Endothelial cell of umbilical vein (primary cell): ENCODE measurements at regions not wholly inside any gene's neighbourhood (a gene's known extent, or its start where the extent isn't known, plus 50 kb on each side); places are given as distances from the start of the nearest gene placed in this dataset.

ENCODE experiments used
- BruUV-seq: library from RNA; stranded (reverse); fragments of 400-500 nt; replicated peaks from 2 replicates; lab custom pipeline; 2021; lab: Mats Ljungman, UMichigan
- CTCF ChIA-PET: fragments of 300-600, 350-600 bp; sonication (Branson Sonifier 250); formaldehyde crosslinking; loops from one replicate; lab custom pipeline; 2021; ENCODE audit warnings: antibody characterized with exemption, inconsistent platforms; lab: Charles Lee
- POLR2A ChIA-PET: fragments of 300-600, 350-600 bp; sonication (Branson Sonifier 250); formaldehyde crosslinking; loops from one replicate; lab custom pipeline; 2021; ENCODE audit warnings: antibody characterized with exemption, inconsistent platforms; lab: Charles Lee
- DNase-seq: peaks from one replicate; pipeline ENCODE4 v3.0.0-alpha.2; 2011; ENCODE audit warnings: low read depth, low spot score
- FAIRE-seq: peaks from 2 replicates; lab custom pipeline; 2011; peaks lifted over from hg19 to GRCh38; lab: Jason Lieb, UNC
- H2AFZ ChIP-seq: 2 replicates; pipeline ENCODE4 v1.6.0; 2012; ENCODE audit warnings: low read depth, low read length, control low read depth, inconsistent platforms
- H3K27ac ChIP-seq: 2 replicates; pipeline ENCODE4 v1.5.1; 2011; ENCODE audit warnings: low read depth, mild to moderate bottlenecking, control low read depth, low read length, moderate library complexity; ENCODE audit not compliant: insufficient read depth
- H3K27me3 ChIP-seq, 2 experiments: 2 replicates each; pipeline versions ENCODE4 v1.6.0 to v1.6.1; 2011; ENCODE audit warnings: low read length in 2 of 2, mixed read lengths in 1 of 2; ENCODE audit not compliant: control insufficient read depth in 2 of 2, insufficient read depth in 2 of 2
- H3K36me3 ChIP-seq, 2 experiments: 2 replicates in 1 of 2; 3 replicates in 1 of 2; pipeline ENCODE4 v1.5.1; 2011; ENCODE audit warnings: low read length in 2 of 2, mild to moderate bottlenecking in 1 of 2, moderate library complexity in 1 of 2; ENCODE audit not compliant: control insufficient read depth in 2 of 2, insufficient read depth in 2 of 2; ENCODE audit errors: extremely low read depth in 1 of 2
- H3K4me1 ChIP-seq: 3 replicates; pipeline ENCODE4 v1.5.1; 2011; ENCODE audit warnings: mild to moderate bottlenecking, low read length; ENCODE audit not compliant: control insufficient read depth, insufficient read depth; ENCODE audit errors: extremely low read depth
- H3K4me2 ChIP-seq: 2 replicates; pipeline ENCODE4 v1.6.1; 2011; ENCODE audit warnings: low read length, control low read depth, mixed read lengths; ENCODE audit not compliant: insufficient read depth
- H3K4me3 ChIP-seq, 3 experiments: fragments of 200-600 bp in 1 of 3; sonication (generic), shearing (Covaris generic) in 1 of 3; replicated peaks in 1 of 3; 2 replicates each; pipeline ENCODE4 v1.5.1; 2011 to 2016; ENCODE audit warnings: control low read depth in 3 of 3, low read length in 3 of 3, mild to moderate bottlenecking in 2 of 3, inconsistent platforms in 1 of 3, low read depth in 1 of 3, moderate library complexity in 1 of 3; ENCODE audit not compliant: insufficient read depth in 1 of 3
- H3K79me2 ChIP-seq: 2 replicates; pipeline ENCODE4 v1.6.0; 2012; ENCODE audit warnings: low read length, inconsistent platforms; ENCODE audit not compliant: control insufficient read depth, insufficient read depth
- H3K9ac ChIP-seq: replicated peaks from 2 replicates; pipeline ENCODE3; 2011; ENCODE audit warnings: low read length, control low read depth; ENCODE audit not compliant: insufficient read depth; ENCODE audit errors: extremely low read depth
- H3K9me1 ChIP-seq: replicated peaks from 3 replicates; pipeline ENCODE4 v1.6.0; 2011; ENCODE audit warnings: mild to moderate bottlenecking, low read length; ENCODE audit not compliant: control insufficient read depth, insufficient read depth; ENCODE audit errors: extremely low read depth
- H3K9me3 ChIP-seq: replicated peaks from 2 replicates; pipeline ENCODE4 v1.5.1; 2012; ENCODE audit warnings: low read length, inconsistent platforms; ENCODE audit not compliant: control insufficient read depth, insufficient read depth
- H4K20me1 ChIP-seq: replicated peaks from 2 replicates; pipeline ENCODE3; 2011; ENCODE audit warnings: mild to moderate bottlenecking, low read length; ENCODE audit not compliant: control insufficient read depth, insufficient read depth; ENCODE audit errors: extremely low read depth
- CTCF ChIP-seq, 2 donors: IDR thresholded peaks; 1 replicate in 1 of 2; 2 replicates in 1 of 2; pipeline ENCODE4 v1.5.1; 2011; ENCODE audit warnings: low read length in 2 of 2, mild to moderate bottlenecking in 2 of 2, moderate library complexity in 2 of 2, control low read depth in 1 of 2, inconsistent platforms in 1 of 2, low read depth in 1 of 2; ENCODE audit not compliant: insufficient read depth in 1 of 2; ENCODE audit errors: extremely low read depth in 1 of 2
- EZH2 ChIP-seq: IDR thresholded peaks from 2 replicates; pipeline ENCODE4 v1.6.1; 2012; ENCODE audit warnings: borderline replicate concordance, low read depth, mild to moderate bottlenecking, moderate library complexity, low read length, inconsistent platforms; ENCODE audit not compliant: severe bottlenecking
- FOS ChIP-seq: IDR thresholded peaks from 2 replicates; pipeline ENCODE4 v1.6.1; 2011; ENCODE audit warnings: mild to moderate bottlenecking, low read length, moderate library complexity, borderline replicate concordance; ENCODE audit not compliant: insufficient read depth
- GATA2 ChIP-seq: IDR thresholded peaks from 2 replicates; pipeline ENCODE4 v1.7.0; 2011; ENCODE audit warnings: low read depth, mild to moderate bottlenecking, moderate library complexity, mixed read lengths, low read length; ENCODE audit not compliant: insufficient read length, insufficient read depth
- JUN ChIP-seq: IDR thresholded peaks from 2 replicates; pipeline ENCODE4 v1.6.1; 2011; ENCODE audit warnings: borderline replicate concordance, low read depth; ENCODE audit not compliant: insufficient read length, insufficient read depth
- MYC ChIP-seq: IDR thresholded peaks from one replicate; pipeline ENCODE4 v1.6.1; 2011; ENCODE audit warnings: mild to moderate bottlenecking, low read depth, low read length
- POLR2A ChIP-seq: IDR thresholded peaks from 2 replicates; pipeline ENCODE4 v1.6.1; 2012; ENCODE audit warnings: low read depth, mild to moderate bottlenecking, control low read depth, low read length
- POLR2AphosphoS5 ChIP-seq: IDR thresholded peaks from 2 replicates; pipeline ENCODE4 v1.6.1; 2012; ENCODE audit warnings: low read depth, mild to moderate bottlenecking, control low read depth, low read length, moderate library complexity; ENCODE audit not compliant: insufficient read depth
- dilution Hi-C: fragments of 300-500 bp; cut with MboI; formaldehyde crosslinking; loops from one replicate; pipeline ENCODE4 v1.15.0; 2019; ENCODE audit warnings: low sequenced_read_pairs; ENCODE audit not compliant: extremely low pct_ligation_motif_present
- intact Hi-C: fragments of 100-400 bp; cut with micrococcal nuclease; formaldehyde crosslinking; loops from one replicate; pipeline ENCODE4 v1.10.0; 2022
- TF ChIP-seq, protein P1 (sequence below): IDR thresholded peaks from 2 replicates; pipeline ENCODE4 v1.6.1; 2011; ENCODE audit not compliant: insufficient read depth, insufficient read length

DNA sequence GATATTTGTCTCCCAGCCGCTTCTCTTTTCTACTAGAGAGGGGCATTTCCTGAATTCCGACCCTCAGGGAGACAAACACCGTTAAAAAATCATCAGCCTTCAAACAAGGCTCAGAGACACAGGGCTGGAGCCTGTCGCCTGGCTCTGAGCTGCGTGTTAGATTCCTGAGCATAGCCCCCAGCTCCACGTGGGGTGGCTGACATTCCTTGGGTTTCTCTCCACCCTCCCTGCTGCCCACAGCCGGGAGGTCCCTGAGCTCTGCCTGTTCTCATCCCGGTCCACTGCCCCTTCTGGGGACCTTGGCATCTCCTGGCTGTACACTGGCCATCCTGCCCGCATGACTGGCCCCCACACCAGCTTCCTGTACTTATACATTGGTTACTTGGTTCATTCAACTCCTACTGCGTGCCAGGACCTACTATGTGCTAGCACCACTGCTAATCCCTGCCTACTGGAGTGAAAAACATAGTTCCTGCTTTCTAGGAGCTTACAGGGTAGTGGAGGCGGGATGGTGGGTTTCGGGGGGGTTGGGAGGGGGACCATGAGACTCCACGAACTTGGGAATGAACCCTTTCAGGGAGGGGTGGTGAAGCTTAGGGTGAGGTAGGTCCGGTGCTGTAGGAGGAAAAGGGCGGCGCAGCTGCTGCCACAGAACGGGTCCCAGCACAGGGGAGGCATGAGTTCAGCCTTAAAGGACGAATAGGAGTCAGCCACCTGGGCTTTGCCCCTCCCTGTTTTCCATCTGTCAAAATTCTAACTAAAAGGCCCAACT lies 52.1 kb upstream of the TMEM132E start:
- H3K4me3 ChIP-seq = no peak overlapping the region
- no peak overlapping the region for H3K27ac ChIP-seq
- no peaks in the 10 kb centered on the region for H3K36me3 ChIP-seq
- DNase-seq (no peak), FAIRE-seq (no peak)
- no peak overlapping the region for H3K4me2 ChIP-seq
- dilution Hi-C loops = no loop called here
- H4K20me1 ChIP-seq = no peaks in the 10 kb centered on the region
- H3K4me1 ChIP-seq = no peaks in the 10 kb centered on the region
- no peaks in the 10 kb centered on the region for H3K79me2 ChIP-seq
- intact Hi-C loops = no loop called here
- H3K9ac ChIP-seq = no peak overlapping the region
- ChIA-PET CTCF (interaction anchor here (1.6 to 1.7 kb wide), 2 partner anchors 8 to 15 kb away, joined by 3 to 8 read pairs; no protein-coding TSS in a partner anchor), POLR2A (no interaction called here)
- H3K27me3 ChIP-seq = no peaks in the 10 kb centered on the region
- H3K9me3 ChIP-seq = no peaks in the 10 kb centered on the region
- TF ChIP-seq MYC = no peak
- TF ChIP-seq JUN = no peak
- TF ChIP-seq FOS = no peak
- TF ChIP-seq GATA2 = no peak
- no peak for TF ChIP-seq CTCF (IDR thresholded peaks at IDR 0.05; ENCODE audit: extremely low read depth in 1 of 2, insufficient read depth in 1 of 2, low read depth in 1 of 2, low read length in 2 of 2)
- TF ChIP-seq EZH2 = no peak
- no peak for TF ChIP-seq POLR2A
- TF ChIP-seq, protein P1, sequence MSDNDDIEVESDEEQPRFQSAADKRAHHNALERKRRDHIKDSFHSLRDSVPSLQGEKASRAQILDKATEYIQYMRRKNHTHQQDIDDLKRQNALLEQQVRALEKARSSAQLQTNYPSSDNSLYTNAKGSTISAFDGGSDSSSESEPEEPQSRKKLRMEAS = no peak
- no peak for TF ChIP-seq POLR2AphosphoS5
- no peak overlapping the region for H2AFZ ChIP-seq
- BruUV-seq = no TSS peak
- no peaks in the 10 kb centered on the region for H3K9me1 ChIP-seq
